Calu3 (cell line): ENCODE measurements at regions not wholly inside any gene's neighbourhood (a gene's known extent, or its start where the extent isn't known, plus 50 kb on each side); places are given as distances from the start of the nearest gene placed in this dataset.
"Not testable (repeated sequence)": the region's sequence is repeated elsewhere in the genome, so short reads cannot be mapped to it uniquely, and the experiment has no call there.

Source experiments
- BruUV-seq: library from RNA; stranded (reverse); fragments of 400-500 nt; replicated peaks from 2 replicates; lab custom pipeline; 2021; lab: Mats Ljungman, UMichigan
- CTCF ChIA-PET: fragments of 300-600 bp; sonication (Branson Sonifier 250); formaldehyde crosslinking; loops from one replicate; lab custom pipeline; 2022; ENCODE audit warnings: antibody characterized with exemption; lab: Charles Lee
- DNase-seq: peaks from one replicate; pipeline ENCODE4 v3.0.0; 2022
- H3K27ac Mint-ChIP-seq: one replicate; pipeline ENCODE4 v1.8.0; 2022; ENCODE audit warnings: mixed read lengths; ENCODE audit not compliant: unreplicated experiment
- H3K27me3 Mint-ChIP-seq: one replicate; pipeline ENCODE4 v1.8.0; 2022; ENCODE audit warnings: mixed read lengths; ENCODE audit not compliant: unreplicated experiment
- H3K36me3 Mint-ChIP-seq: one replicate; pipeline ENCODE4 v1.8.0; 2022; ENCODE audit warnings: mild to moderate bottlenecking, moderate library complexity, mixed read lengths; ENCODE audit not compliant: insufficient read depth, unreplicated experiment
- H3K4me1 Mint-ChIP-seq: one replicate; pipeline ENCODE4 v1.8.0; 2022; ENCODE audit warnings: mild to moderate bottlenecking, low read depth, mixed read lengths; ENCODE audit not compliant: unreplicated experiment
- H3K4me3 Mint-ChIP-seq: one replicate; pipeline ENCODE4 v1.8.0; 2022; ENCODE audit warnings: mild to moderate bottlenecking, low read depth, moderate library complexity, mixed read lengths; ENCODE audit not compliant: unreplicated experiment
- H3K9me3 Mint-ChIP-seq: one replicate; pipeline ENCODE4 v1.8.0; 2022; ENCODE audit warnings: low read depth, mixed read lengths; ENCODE audit not compliant: unreplicated experiment
- intact Hi-C: fragments of 100-400 bp; cut with micrococcal nuclease; formaldehyde crosslinking; loops from one replicate; pipeline ENCODE4 v1.10.0; 2022; ENCODE audit not compliant: unreplicated experiment
- TF ChIP-seq, protein P1 (sequence below): fragments of 200-600 bp; IDR thresholded peaks from one replicate; pipeline ENCODE4 v1.8.0; 2022; ENCODE audit warnings: antibody characterized with exemption; ENCODE audit not compliant: unreplicated experiment

GRCh38 chr16:66023481-66023880, 343.0 kb upstream of the CDH5 start:
- H3K27me3 Mint-ChIP-seq = peaks cover 58% of the 10 kb centered on the region
- peaks cover 9% of the 10 kb centered on the region for H3K9me3 Mint-ChIP-seq
- H3K27ac Mint-ChIP-seq = no peak overlapping the region
- no TSS peak for BruUV-seq
- CTCF ChIA-PET = no interaction called here
- intact Hi-C loops = no loop called here
- no peaks in the 10 kb centered on the region for H3K36me3 Mint-ChIP-seq
- no peak for DNase-seq
- TF ChIP-seq, protein P1, sequence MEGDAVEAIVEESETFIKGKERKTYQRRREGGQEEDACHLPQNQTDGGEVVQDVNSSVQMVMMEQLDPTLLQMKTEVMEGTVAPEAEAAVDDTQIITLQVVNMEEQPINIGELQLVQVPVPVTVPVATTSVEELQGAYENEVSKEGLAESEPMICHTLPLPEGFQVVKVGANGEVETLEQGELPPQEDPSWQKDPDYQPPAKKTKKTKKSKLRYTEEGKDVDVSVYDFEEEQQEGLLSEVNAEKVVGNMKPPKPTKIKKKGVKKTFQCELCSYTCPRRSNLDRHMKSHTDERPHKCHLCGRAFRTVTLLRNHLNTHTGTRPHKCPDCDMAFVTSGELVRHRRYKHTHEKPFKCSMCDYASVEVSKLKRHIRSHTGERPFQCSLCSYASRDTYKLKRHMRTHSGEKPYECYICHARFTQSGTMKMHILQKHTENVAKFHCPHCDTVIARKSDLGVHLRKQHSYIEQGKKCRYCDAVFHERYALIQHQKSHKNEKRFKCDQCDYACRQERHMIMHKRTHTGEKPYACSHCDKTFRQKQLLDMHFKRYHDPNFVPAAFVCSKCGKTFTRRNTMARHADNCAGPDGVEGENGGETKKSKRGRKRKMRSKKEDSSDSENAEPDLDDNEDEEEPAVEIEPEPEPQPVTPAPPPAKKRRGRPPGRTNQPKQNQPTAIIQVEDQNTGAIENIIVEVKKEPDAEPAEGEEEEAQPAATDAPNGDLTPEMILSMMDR = no peak
- H3K4me1 Mint-ChIP-seq = no peaks in the 10 kb centered on the region
- H3K4me3 Mint-ChIP-seq = no peak overlapping the region

DNA sequence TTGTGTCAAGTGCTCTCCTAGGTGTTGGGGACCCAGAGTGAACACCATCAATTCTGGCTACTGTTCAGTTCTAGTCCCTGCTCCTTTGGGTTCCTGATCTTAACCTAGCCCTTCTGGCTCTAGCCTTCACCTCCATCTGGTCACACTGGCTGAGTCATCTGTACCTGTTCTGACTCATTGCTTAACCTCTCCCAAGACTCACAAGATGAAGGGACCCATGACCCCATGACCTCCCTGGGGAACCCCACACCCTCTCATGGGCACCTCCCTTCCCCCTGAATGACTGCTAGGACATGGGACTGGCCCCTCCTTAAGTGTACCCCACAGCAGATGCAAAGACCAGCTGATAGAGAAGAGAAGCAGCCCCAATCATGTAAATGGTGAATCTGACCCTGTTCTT, 345.8 kb upstream of the CDH5 start:
- intact Hi-C loops = no loop called here
- Mint-ChIP-seq H3K27ac (no peak overlapping the region), H3K4me1 (no peaks in the 10 kb centered on the region), H3K4me3 (no peak overlapping the region), H3K36me3 (no peaks in the 10 kb centered on the region), H3K9me3 (peaks cover 9% of the 10 kb centered on the region), H3K27me3 (peaks cover 83% of the 10 kb centered on the region)
- no TSS peak for BruUV-seq
- DNase-seq = no peak
- TF ChIP-seq, protein P1 = no peak
- CTCF ChIA-PET = interaction anchor here (0.7 kb wide), 1 partner anchor 32 kb away, joined by 6 read pairs; no protein-coding TSS in a partner anchor

DNA sequence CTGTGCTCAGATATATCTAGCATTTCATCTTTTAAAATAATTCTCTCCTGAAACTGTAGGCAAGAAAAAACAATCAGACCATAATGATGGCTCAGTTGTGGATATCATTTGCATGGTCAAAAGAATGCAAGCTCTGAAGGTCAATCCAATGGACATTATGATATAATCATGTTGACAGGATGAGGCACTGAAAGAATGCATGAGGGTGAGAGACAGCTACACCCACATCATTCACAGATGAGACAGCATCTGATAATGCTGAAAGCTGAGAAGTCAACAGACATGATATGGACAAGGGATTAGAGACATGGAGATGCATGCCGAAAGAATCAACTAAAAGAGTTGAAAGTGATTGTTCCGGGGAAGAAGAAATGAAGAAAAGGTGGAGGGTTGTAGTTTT, 346.4 kb upstream of the CDH5 start:
- CTCF ChIA-PET = no interaction called here
- TF ChIP-seq, protein P1 = no peak
- Mint-ChIP-seq H3K27ac (no peak overlapping the region), H3K36me3 (no peaks in the 10 kb centered on the region), H3K4me1 (no peaks in the 10 kb centered on the region), H3K27me3 (peaks cover 85% of the 10 kb centered on the region), H3K4me3 (no peak overlapping the region), H3K9me3 (peaks cover 9% of the 10 kb centered on the region)
- intact Hi-C loops = no loop called here
- BruUV-seq = no TSS peak
- DNase-seq = no peak

DNA sequence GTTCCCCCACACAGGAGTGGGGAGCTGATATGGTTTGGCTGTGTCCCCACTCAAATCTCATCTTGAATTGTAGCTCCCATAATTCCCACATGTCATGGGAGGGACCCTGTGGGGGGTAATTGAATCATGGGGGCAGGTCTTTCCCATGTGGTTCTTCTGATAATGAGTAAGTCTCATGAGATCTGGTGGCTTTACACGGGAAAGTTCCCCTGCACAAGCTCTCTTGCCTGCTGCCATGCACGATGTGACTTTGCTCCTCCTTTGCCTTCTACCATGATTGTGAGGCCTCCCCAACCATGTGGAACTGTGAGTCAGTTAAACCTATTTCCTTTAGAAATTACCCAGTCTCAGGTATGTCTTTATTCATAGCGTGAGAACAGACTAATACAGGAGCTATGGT, 347.0 kb upstream of the CDH5 start:
- H3K4me1 Mint-ChIP-seq, H3K4me3 Mint-ChIP-seq, BruUV-seq, H3K27ac Mint-ChIP-seq, H3K36me3 Mint-ChIP-seq, CTCF ChIA-PET, DNase-seq, intact Hi-C loops: not testable (repeated sequence)
- Mint-ChIP-seq H3K27me3 (peaks cover 87% of the 10 kb centered on the region), H3K9me3 (peaks cover 10% of the 10 kb centered on the region)

- DNase-seq = no peak
- H3K36me3 Mint-ChIP-seq = no peaks in the 10 kb centered on the region
- no TSS peak for BruUV-seq
- intact Hi-C loops = no loop called here
- no peak overlapping the region for H3K27ac Mint-ChIP-seq
- peaks cover 5% of the 10 kb centered on the region for H3K9me3 Mint-ChIP-seq
- TF ChIP-seq, protein P1 = no peak
- H3K27me3 Mint-ChIP-seq = peaks cover 88% of the 10 kb centered on the region
- CTCF ChIA-PET = no interaction called here
- H3K4me3 Mint-ChIP-seq = no peak overlapping the region
- H3K4me1 Mint-ChIP-seq = no peaks in the 10 kb centered on the region
Measured at GRCh38 chr16:66014221-66014620, 352.3 kb upstream of the CDH5 start.
